C4-2B (cell line): ENCODE measurements at regions not wholly inside any gene's neighbourhood (a gene's known extent, or its start where the extent isn't known, plus 50 kb on each side); places are given as distances from the start of the nearest gene placed in this dataset.

Experiments
- H3K27ac ChIP-seq: fragments of 450-650 bp; 2 replicates; pipeline ENCODE4 v1.5.1; 2017
- ZFX ChIP-seq: fragments of 450-650 bp; IDR thresholded peaks from 2 replicates; pipeline ENCODE4 v1.6.1; 2017
- TF ChIP-seq, protein P1 (sequence below): fragments of 450-650 bp; conservative IDR thresholded peaks from 2 replicates; pipeline ENCODE4 v1.5.1; 2017; ENCODE audit warnings: mild to moderate bottlenecking

DNA sequence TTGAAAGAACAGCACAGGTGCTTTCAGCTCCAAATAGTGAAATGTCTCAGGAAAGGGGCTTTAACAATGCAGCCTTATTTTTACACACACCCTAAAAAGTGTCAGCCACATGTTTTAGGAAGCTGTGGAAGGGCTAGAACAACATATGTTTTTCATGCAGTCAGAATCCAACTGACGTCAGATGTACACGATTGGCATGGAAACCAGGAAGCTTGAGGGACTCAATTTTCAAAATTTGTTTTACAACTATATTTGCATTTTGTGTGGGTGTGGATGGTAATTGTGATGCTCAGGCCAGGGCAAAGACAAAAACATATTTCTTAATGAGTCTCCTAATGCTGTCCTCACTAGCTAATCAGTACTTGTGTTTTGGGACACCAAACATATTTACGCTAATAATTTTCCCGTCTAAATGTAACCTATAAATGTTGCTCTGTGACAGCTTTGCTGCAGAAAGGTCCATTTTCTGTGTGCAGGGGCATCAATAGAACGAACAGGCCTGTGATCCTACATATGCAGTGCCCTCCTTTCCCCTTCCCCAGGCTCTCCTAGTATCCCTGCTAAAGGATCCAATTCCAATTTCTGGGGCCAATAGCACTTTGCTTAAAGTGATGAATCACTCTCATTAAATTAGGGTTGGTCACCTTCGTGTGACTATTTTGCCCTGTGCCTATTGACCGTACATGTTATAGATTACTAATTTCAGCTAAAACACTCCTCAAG lies 434.0 kb upstream of the CDH5 start:
- H3K27ac ChIP-seq: no peak overlapping the region
- TF ChIP-seq, protein P1, sequence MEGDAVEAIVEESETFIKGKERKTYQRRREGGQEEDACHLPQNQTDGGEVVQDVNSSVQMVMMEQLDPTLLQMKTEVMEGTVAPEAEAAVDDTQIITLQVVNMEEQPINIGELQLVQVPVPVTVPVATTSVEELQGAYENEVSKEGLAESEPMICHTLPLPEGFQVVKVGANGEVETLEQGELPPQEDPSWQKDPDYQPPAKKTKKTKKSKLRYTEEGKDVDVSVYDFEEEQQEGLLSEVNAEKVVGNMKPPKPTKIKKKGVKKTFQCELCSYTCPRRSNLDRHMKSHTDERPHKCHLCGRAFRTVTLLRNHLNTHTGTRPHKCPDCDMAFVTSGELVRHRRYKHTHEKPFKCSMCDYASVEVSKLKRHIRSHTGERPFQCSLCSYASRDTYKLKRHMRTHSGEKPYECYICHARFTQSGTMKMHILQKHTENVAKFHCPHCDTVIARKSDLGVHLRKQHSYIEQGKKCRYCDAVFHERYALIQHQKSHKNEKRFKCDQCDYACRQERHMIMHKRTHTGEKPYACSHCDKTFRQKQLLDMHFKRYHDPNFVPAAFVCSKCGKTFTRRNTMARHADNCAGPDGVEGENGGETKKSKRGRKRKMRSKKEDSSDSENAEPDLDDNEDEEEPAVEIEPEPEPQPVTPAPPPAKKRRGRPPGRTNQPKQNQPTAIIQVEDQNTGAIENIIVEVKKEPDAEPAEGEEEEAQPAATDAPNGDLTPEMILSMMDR: no peak
- no peak for TF ChIP-seq ZFX

- H3K27ac ChIP-seq: no peak overlapping the region
- TF ChIP-seq ZFX: no peak
- TF ChIP-seq, protein P1: no peak
These were observed 443.6 kb upstream of the CDH5 start for GRCh38 chr16:65922923-65923322.

DNA sequence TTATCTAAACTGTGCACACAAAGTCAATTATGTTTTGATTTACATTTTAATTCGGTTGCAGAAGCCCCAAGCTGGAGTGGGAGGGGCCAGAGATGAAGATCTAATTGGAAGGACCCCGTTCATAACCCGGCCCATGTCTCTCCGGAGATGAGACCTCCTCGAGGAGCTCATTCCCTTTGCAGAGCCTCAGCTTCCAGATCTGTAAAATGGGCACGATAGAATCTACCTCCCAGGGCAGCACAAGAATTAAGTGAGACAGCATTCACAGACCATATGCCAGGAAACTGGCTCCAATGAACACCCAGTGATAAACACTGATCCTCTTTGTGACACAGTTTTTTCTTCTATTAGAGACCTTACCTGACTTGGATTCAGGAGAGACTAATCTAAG lies 446.5 kb upstream of the CDH5 start:
- H3K27ac ChIP-seq: no peak overlapping the region
- TF ChIP-seq, protein P1: no peak
- no peak for TF ChIP-seq ZFX

GRCh38 chr16:65919145-65919985 lies 447.1 kb upstream of the CDH5 start:
- TF ChIP-seq, protein P1: no peak
- TF ChIP-seq ZFX: no peak
- no peak overlapping the region for H3K27ac ChIP-seq

DNA sequence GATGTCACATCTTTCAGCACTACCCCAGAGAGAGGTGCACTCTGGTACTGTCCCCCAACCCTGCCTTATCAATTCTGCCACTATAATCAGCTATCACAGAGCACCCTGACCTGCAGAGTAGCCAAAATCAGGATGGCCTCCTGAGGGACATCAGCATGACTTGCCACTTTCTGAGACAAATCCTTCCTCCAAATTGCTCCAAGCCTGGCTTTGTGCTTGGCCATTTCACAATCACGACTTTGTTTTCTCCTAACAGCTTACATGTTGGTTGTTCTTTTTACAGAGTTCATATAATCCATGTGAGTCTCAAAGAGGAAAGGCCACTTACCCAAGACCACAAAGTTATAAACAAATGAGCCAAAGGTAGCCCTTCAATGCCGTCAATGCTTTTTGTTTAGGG lies 449.0 kb upstream of the CDH5 start:
- no peak overlapping the region for H3K27ac ChIP-seq
- no peak for TF ChIP-seq ZFX
- TF ChIP-seq, protein P1: no peak

GRCh38 chr16:65916995-65917394 lies 449.5 kb upstream of the CDH5 start:
- no peak overlapping the region for H3K27ac ChIP-seq
- TF ChIP-seq, protein P1: no peak
- no peak for TF ChIP-seq ZFX

GRCh38 chr16:65910291-65910690 lies 456.2 kb upstream of the CDH5 start:
- no peak for TF ChIP-seq ZFX
- TF ChIP-seq, protein P1: no peak
- H3K27ac ChIP-seq: no peak overlapping the region
